ENCODE measurements at regions not wholly inside any gene's neighbourhood (a gene's known extent, or its start where the extent isn't known, plus 50 kb on each side); places are given as distances from the start of the nearest gene placed in this dataset.

GRCh38 chr22:48871176-48871840 lies 956.4 kb downstream of the BRD1 start:
- TF ChIP-seq CTCF (tag by site-specific recombination; IDR thresholded peaks at IDR 0.05), result no peak
- no peak for TF ChIP-seq ZNF623 (tag by site-specific recombination; IDR thresholded peaks at IDR 0.05)
- no peak for TF ChIP-seq ZNF10 (tag by site-specific recombination; IDR thresholded peaks at IDR 0.05)
- TF ChIP-seq ZNF302 (tag by site-specific recombination; IDR thresholded peaks at IDR 0.05; ENCODE audit: low read depth), result no peak
- no peak for TF ChIP-seq RBAK (tag by site-specific recombination; IDR thresholded peaks at IDR 0.05)
- no peak for TF ChIP-seq ZSCAN18 (tag by site-specific recombination; IDR thresholded peaks at IDR 0.05)
- no peak for TF ChIP-seq GFI1B (tag by site-specific recombination; IDR thresholded peaks at IDR 0.05)
